Esophagus squamous epithelium (tissue), 5 donors: ENCODE measurements at regions not wholly inside any gene's neighbourhood (a gene's known extent, or its start where the extent isn't known, plus 50 kb on each side); places are given as distances from the start of the nearest gene placed in this dataset.

Experiments used
- DNase-seq: peaks from one replicate; lab custom pipeline; 2025; lab: John Stamatoyannopoulos, UW
- H3K27ac ChIP-seq, 4 donors: fragments of 200-600 bp; sonication (generic); one replicate each; pipeline ENCODE4 v1.5.1; 2016 to 2019; ENCODE audit warnings: mild to moderate bottlenecking in 1 of 4
- H3K27me3 ChIP-seq, 4 donors: fragments of 200-600 bp; sonication (generic); 1 replicate in 3 of 4; 2 replicates in 1 of 4; pipeline versions ENCODE4 v1.5.1 to v1.6.0; 2017 to 2021; ENCODE audit warnings: antibody characterized with exemption in 1 of 4
- H3K36me3 ChIP-seq, 3 donors: fragments of 200-600 bp; sonication (generic); one replicate each; pipeline ENCODE4 v1.5.1; 2016 to 2019
- H3K4me1 ChIP-seq, 3 donors: fragments of 200-600 bp; sonication (generic); one replicate each; pipeline ENCODE4 v1.5.1; 2017 to 2019
- H3K4me3 ChIP-seq, 4 donors: fragments of 200-600 bp; sonication (generic); 1 replicate in 3 of 4; 2 replicates in 1 of 4; pipeline ENCODE4 v1.5.1; 2016 to 2019; ENCODE audit warnings: mild to moderate bottlenecking in 2 of 4, moderate library complexity in 1 of 4
- H3K9me3 ChIP-seq, 3 donors: fragments of 200-600 bp; sonication (generic); one replicate each; pipeline ENCODE4 v1.5.1; 2016 to 2019
- CTCF ChIP-seq, 6 experiments: fragments of 450-650 bp in 4 of 6; fragments of 200-600 bp in 2 of 6; sonication (generic) in 2 of 6; IDR thresholded peaks; one replicate each; pipeline ENCODE4 v1.5.1; 2016 to 2019; ENCODE audit warnings: antibody characterized with exemption in 6 of 6, mild to moderate bottlenecking in 4 of 6, moderate library complexity in 4 of 6
- POLR2A ChIP-seq, 4 donors: fragments of 450-650 bp; IDR thresholded peaks; one replicate each; pipeline ENCODE4 v1.6.1; 2017; ENCODE audit warnings: antibody characterized with exemption in 4 of 4, mild to moderate bottlenecking in 4 of 4, moderate library complexity in 3 of 4
- WGBS, 2 donors: methylation state at CpG; one replicate each; pipeline ENCODE4 v1.1.5; 2018; 5-methylcytosine and 5-hydroxymethylcytosine counted together
- intact Hi-C: fragments of 100-400 bp; cut with DNase I; formaldehyde crosslinking; loops from one replicate; pipeline ENCODE4 v1.15.0; 2022
- donor health status: DM: yes; HTN: yes; CAD: no.

- DNase-seq, result no peak
- no peak overlapping the region for H3K4me3 ChIP-seq
- H3K36me3 ChIP-seq, result no peaks in the 10 kb centered on the region
- no peak for TF ChIP-seq CTCF (IDR thresholded peaks at IDR 0.05)
- no peak for TF ChIP-seq POLR2A (IDR thresholded peaks at IDR 0.05)
- intact Hi-C loops, result no loop called here
- no peaks in the 10 kb centered on the region for H3K4me1 ChIP-seq
- no peak overlapping the region for H3K27ac ChIP-seq
- H3K27me3 ChIP-seq, result no peaks in the 10 kb centered on the region
- 53 to 69% methylated on average over 3 of the region's 3 CpGs for WGBS, 2 donors
- H3K9me3 ChIP-seq, result no peaks in the 10 kb centered on the region
These were observed 252.0 kb upstream of the PPARGC1A start for GRCh38 chr4:24141836-24142235.

GRCh38 chr4:24140892-24141291 lies 251.0 kb upstream of the PPARGC1A start:
- H3K36me3 ChIP-seq, result no peaks in the 10 kb centered on the region
- intact Hi-C loops, result no loop called here
- H3K4me3 ChIP-seq, result no peak overlapping the region
- H3K27ac ChIP-seq, result no peak overlapping the region
- H3K27me3 ChIP-seq, result no peaks in the 10 kb centered on the region
- TF ChIP-seq CTCF (IDR thresholded peaks at IDR 0.05) (no peak), POLR2A (IDR thresholded peaks at IDR 0.05) (no peak)
- H3K9me3 ChIP-seq, result no peaks in the 10 kb centered on the region
- no peaks in the 10 kb centered on the region for H3K4me1 ChIP-seq
- 63 to 76% methylated on average over 3 of the region's 3 CpGs for WGBS, 2 donors
- no peak for DNase-seq

GRCh38 chr4:24137671-24138601 lies 248.1 kb upstream of the PPARGC1A start:
- WGBS, 2 donors, result 67 to 68% methylated on average over 8 of the region's 8 CpGs

GRCh38 chr4:24131954-24132673 lies 242.3 kb upstream of the PPARGC1A start:
- Histone ChIP-seq H3K36me3 (no peaks in the 10 kb centered on the region), H3K4me3 (no peak overlapping the region), H3K27me3 (no peaks in the 10 kb centered on the region), H3K9me3 (no peaks in the 10 kb centered on the region), H3K4me1 (no peaks in the 10 kb centered on the region), H3K27ac (no peak overlapping the region)
- TF ChIP-seq POLR2A (IDR thresholded peaks at IDR 0.05), result no peak
- no peak for TF ChIP-seq CTCF (IDR thresholded peaks at IDR 0.05)
- 82 to 85% methylated on average over 8 of the region's 8 CpGs for WGBS, 2 donors
- no peak for DNase-seq
- intact Hi-C loops, result no loop called here

More at GRCh38 chr4:24137671-24138601, 248.1 kb upstream of the PPARGC1A start:
- Histone ChIP-seq H3K4me1 (no peaks in the 10 kb centered on the region), H3K9me3 (no peaks in the 10 kb centered on the region), H3K36me3 (no peaks in the 10 kb centered on the region), H3K4me3 (no peak overlapping the region), H3K27me3 (no peaks in the 10 kb centered on the region), H3K27ac (no peak overlapping the region)
- no peak for TF ChIP-seq POLR2A (IDR thresholded peaks at IDR 0.05)
- no peak for TF ChIP-seq CTCF (IDR thresholded peaks at IDR 0.05)
- DNase-seq, result no peak
- intact Hi-C loops, result no loop called here

- no peak overlapping the region for H3K27ac ChIP-seq
- 49 to 57% methylated on average over 3 of the region's 3 CpGs for WGBS, 2 donors
- DNase-seq, result no peak
- no peaks in the 10 kb centered on the region for H3K4me1 ChIP-seq
- no peak overlapping the region for H3K4me3 ChIP-seq
- intact Hi-C loops, result no loop called here
- no peaks in the 10 kb centered on the region for H3K36me3 ChIP-seq
- no peaks in the 10 kb centered on the region for H3K27me3 ChIP-seq
- TF ChIP-seq POLR2A (IDR thresholded peaks at IDR 0.05) (no peak), CTCF (IDR thresholded peaks at IDR 0.05) (no peak)
- no peaks in the 10 kb centered on the region for H3K9me3 ChIP-seq
These were observed 240.8 kb upstream of the PPARGC1A start for GRCh38 chr4:24130637-24131036.
